Neuronal stem cell (in vitro differentiated cells): ENCODE measurements at regions not wholly inside any gene's neighbourhood (a gene's known extent, or its start where the extent isn't known, plus 50 kb on each side); places are given as distances from the start of the nearest gene placed in this dataset.
A peak's percentile ranks its signal among the peaks of the same experiment; 100 is the strongest.

Experiments used
- DNase-seq: peaks from one replicate; pipeline ENCODE4 v3.0.0-alpha.2; 2013; ENCODE audit warnings: low spot score
- H2AFZ ChIP-seq: one replicate; pipeline ENCODE4 v1.6.1; 2013; ENCODE audit warnings: mild to moderate bottlenecking, low read length, inconsistent platforms
- H2AK5ac ChIP-seq: 2 replicates; pipeline ENCODE4 v1.6.1; 2013; ENCODE audit warnings: low read depth, mild to moderate bottlenecking, inconsistent platforms, low read length, moderate library complexity, mixed read lengths
- H2BK120ac ChIP-seq: 2 replicates; pipeline ENCODE4 v1.6.1; 2013; ENCODE audit warnings: low read depth, mild to moderate bottlenecking, inconsistent platforms, low read length, moderate library complexity, mixed read lengths
- H2BK12ac ChIP-seq: one replicate; pipeline ENCODE4 v1.6.1; 2013; ENCODE audit warnings: low read length, inconsistent platforms
- H2BK15ac ChIP-seq: 2 replicates; pipeline ENCODE4 v1.6.1; 2013; ENCODE audit warnings: mild to moderate bottlenecking, low read length, inconsistent platforms, mixed read lengths
- H2BK5ac ChIP-seq: one replicate; pipeline ENCODE4 v1.6.1; 2013; ENCODE audit warnings: inconsistent platforms, mild to moderate bottlenecking, low read length, moderate library complexity
- H3K14ac ChIP-seq: one replicate; pipeline ENCODE4 v1.6.1; 2013; ENCODE audit warnings: low read length, inconsistent platforms
- H3K18ac ChIP-seq: 2 replicates; pipeline ENCODE4 v1.6.1; 2013; ENCODE audit warnings: low read length, inconsistent platforms
- H3K23ac ChIP-seq: 2 replicates; pipeline ENCODE4 v1.6.1; 2013; ENCODE audit warnings: low read depth, mild to moderate bottlenecking, mixed read lengths, low read length, inconsistent platforms; ENCODE audit not compliant: poor library complexity
- H3K27ac ChIP-seq: replicated peaks from 3 replicates; pipeline ENCODE4 v1.5.1; 2013; ENCODE audit warnings: low read length, inconsistent platforms
- H3K27me3 ChIP-seq, 3 experiments: 2 replicates each; pipeline ENCODE4 v1.6.1; 2013; ENCODE audit warnings: low read length in 3 of 3, mild to moderate bottlenecking in 2 of 3, inconsistent platforms in 1 of 3, low read depth in 1 of 3, mixed read lengths in 1 of 3, moderate library complexity in 1 of 3; ENCODE audit not compliant: control insufficient read depth in 3 of 3, insufficient read depth in 3 of 3
- H3K36me3 ChIP-seq, 2 donors: replicated peaks in 1 of 2; 2 replicates each; pipeline ENCODE4 v1.6.1; 2013; ENCODE audit warnings: low read length in 2 of 2; ENCODE audit not compliant: control insufficient read depth in 2 of 2, insufficient read depth in 2 of 2
- H3K4ac ChIP-seq: 2 replicates; pipeline ENCODE4 v1.6.1; 2013; ENCODE audit warnings: inconsistent platforms, mild to moderate bottlenecking, low read length, moderate library complexity
- H3K4me1 ChIP-seq, 2 donors: 1 replicate in 1 of 2; 2 replicates in 1 of 2; pipeline ENCODE4 v1.6.1; 2013; ENCODE audit warnings: low read length in 2 of 2, low read depth in 1 of 2; ENCODE audit not compliant: control insufficient read depth in 2 of 2, insufficient read depth in 1 of 2
- H3K4me2 ChIP-seq: one replicate; pipeline ENCODE4 v1.6.1; 2013; ENCODE audit warnings: mild to moderate bottlenecking, low read length, inconsistent platforms; ENCODE audit not compliant: insufficient read depth, poor library complexity, severe bottlenecking
- H3K4me3 ChIP-seq, 2 donors: 2 replicates each; pipeline ENCODE4 v1.5.1; 2013; ENCODE audit warnings: low read length in 2 of 2, mild to moderate bottlenecking in 2 of 2, inconsistent platforms in 1 of 2, moderate library complexity in 1 of 2
- H3K79me1 ChIP-seq: one replicate; pipeline ENCODE4 v1.6.1; 2013; ENCODE audit warnings: low read depth, mild to moderate bottlenecking, inconsistent platforms, low read length, moderate library complexity
- H3K9ac ChIP-seq: one replicate; pipeline ENCODE4 v1.6.1; 2013; ENCODE audit warnings: mild to moderate bottlenecking, low read depth, low read length, inconsistent platforms; ENCODE audit not compliant: poor library complexity
- H3K9me3 ChIP-seq, 2 donors: replicated peaks in 1 of 2; 2 replicates each; pipeline versions ENCODE3 to v1.6.1; 2013; ENCODE audit warnings: low read length in 2 of 2, mild to moderate bottlenecking in 2 of 2, inconsistent platforms in 1 of 2, low read depth in 1 of 2, mixed read lengths in 1 of 2, moderate library complexity in 1 of 2; ENCODE audit not compliant: control insufficient read depth in 2 of 2, insufficient read depth in 1 of 2
- H4K8ac ChIP-seq: one replicate; pipeline ENCODE4 v1.6.1; 2013; ENCODE audit warnings: low read depth, mild to moderate bottlenecking, inconsistent platforms, low read length, moderate library complexity
- H4K91ac ChIP-seq: one replicate; pipeline ENCODE4 v1.6.1; 2013; ENCODE audit warnings: low read length, low read depth, mild to moderate bottlenecking, inconsistent platforms; ENCODE audit not compliant: poor library complexity
- WGBS, 2 donors: extraction: QIAGEN DNeasy Blood & Tissue Kit; methylation state at CpG; one replicate each; pipeline ENCODE4 v1.1.7; 2013; ENCODE audit warnings: missing lambda C conversion rate in 2 of 2, mixed read lengths in 1 of 2; ENCODE audit not compliant: insufficient read length in 2 of 2, insufficient replicate concordance in 1 of 2; ENCODE audit errors: extremely low coverage in 2 of 2; 5-methylcytosine and 5-hydroxymethylcytosine counted together

GRCh38 chr3:153090973-153091372 lies 71.1 kb upstream of the RAP2B start:
- Histone ChIP-seq H3K9ac (no peak overlapping the region), H3K4me1 (peaks cover 0 to 2% of the 10 kb centered on the region in 2 donors), H2AK5ac (no peak overlapping the region), H4K8ac (no peak overlapping the region), H3K4ac (no peak overlapping the region), H3K9me3 (no peaks in the 10 kb centered on the region), H4K91ac (no peak overlapping the region), H3K4me2 (peak overlapping the region; percentile 11), H2BK5ac (no peak overlapping the region), H2BK120ac (no peak overlapping the region), H2BK15ac (no peak overlapping the region), H3K27me3 (no peaks in the 10 kb centered on the region), H3K18ac (no peak overlapping the region), H3K4me3 (no peak overlapping the region), H3K27ac (no peak overlapping the region), H2BK12ac (no peak overlapping the region), H2AFZ (no peak overlapping the region), H3K36me3 (no peaks in the 10 kb centered on the region), H3K79me1 (no peaks in the 10 kb centered on the region), H3K23ac (no peak overlapping the region), H3K14ac (no peak overlapping the region)
- DNase-seq = no peak
- no CpG with 5 or more reads among the region's 1 CpG for whole genome bisulfite sequencing, 2 donors

- no peak overlapping the region for H4K8ac ChIP-seq
- H2BK120ac ChIP-seq = no peak overlapping the region
- H3K4me1 ChIP-seq = peaks cover 0 to 2% of the 10 kb centered on the region in 2 donors
- no peaks in the 10 kb centered on the region for H3K79me1 ChIP-seq
- no peak overlapping the region for H3K4ac ChIP-seq
- no peak overlapping the region for H2AFZ ChIP-seq
- no peak overlapping the region for H3K27ac ChIP-seq
- no peak overlapping the region for H3K14ac ChIP-seq
- no peak overlapping the region for H3K23ac ChIP-seq
- H3K4me3 ChIP-seq = no peak overlapping the region
- no peak overlapping the region for H3K9ac ChIP-seq
- no peak overlapping the region for H4K91ac ChIP-seq
- no peak overlapping the region for H2AK5ac ChIP-seq
- no peak overlapping the region for H3K4me2 ChIP-seq
- no peaks in the 10 kb centered on the region for H3K36me3 ChIP-seq
- H2BK5ac ChIP-seq = no peak overlapping the region
- H3K18ac ChIP-seq = no peak overlapping the region
- no peaks in the 10 kb centered on the region for H3K27me3 ChIP-seq
- H2BK12ac ChIP-seq = no peak overlapping the region
- no peaks in the 10 kb centered on the region for H3K9me3 ChIP-seq
- no peak for DNase-seq
- no peak overlapping the region for H2BK15ac ChIP-seq
Measured at GRCh38 chr3:153093629-153094028, 68.4 kb upstream of the RAP2B start.

GRCh38 chr3:153094386-153094785 lies 67.6 kb upstream of the RAP2B start:
- no CpG with 5 or more reads among the region's 1 CpG for WGBS, 2 donors
- Histone ChIP-seq H3K4me3 (no peak overlapping the region), H3K79me1 (no peaks in the 10 kb centered on the region), H3K4ac (no peak overlapping the region), H3K36me3 (no peaks in the 10 kb centered on the region), H3K23ac (no peak overlapping the region), H3K27ac (no peak overlapping the region), H3K14ac (no peak overlapping the region), H2AK5ac (no peak overlapping the region), H3K27me3 (no peaks in the 10 kb centered on the region), H4K8ac (no peak overlapping the region), H2BK5ac (no peak overlapping the region), H2BK120ac (no peak overlapping the region), H2AFZ (no peak overlapping the region), H2BK12ac (no peak overlapping the region), H2BK15ac (no peak overlapping the region), H3K9me3 (no peaks in the 10 kb centered on the region), H4K91ac (no peak overlapping the region), H3K9ac (no peak overlapping the region), H3K4me2 (no peak overlapping the region), H3K18ac (no peak overlapping the region), H3K4me1 (peaks cover 0 to 2% of the 10 kb centered on the region in 2 donors)
- DNase-seq = no peak

- DNase-seq = no peak
- Histone ChIP-seq H3K4ac (no peak overlapping the region), H2BK5ac (no peak overlapping the region), H3K27ac (no peak overlapping the region), H3K18ac (no peak overlapping the region), H3K79me1 (no peaks in the 10 kb centered on the region), H2AFZ (no peak overlapping the region), H3K4me3 (no peak overlapping the region), H3K23ac (no peak overlapping the region), H3K9ac (no peak overlapping the region), H3K27me3 (no peaks in the 10 kb centered on the region), H2BK15ac (no peak overlapping the region), H3K4me2 (no peak overlapping the region), H3K14ac (no peak overlapping the region), H4K8ac (no peak overlapping the region), H3K4me1 (peaks cover 0 to 2% of the 10 kb centered on the region in 2 donors), H2BK12ac (no peak overlapping the region), H2BK120ac (no peak overlapping the region), H3K36me3 (no peaks in the 10 kb centered on the region), H2AK5ac (no peak overlapping the region), H4K91ac (no peak overlapping the region), H3K9me3 (no peaks in the 10 kb centered on the region)
- WGBS, 2 donors = no CpG with 5 or more reads among the region's 1 CpG
Measured at GRCh38 chr3:153095441-153095840, 66.6 kb upstream of the RAP2B start.
